ENCODE measurements at regions not wholly inside any gene's neighbourhood (a gene's known extent, or its start where the extent isn't known, plus 50 kb on each side); places are given as distances from the start of the nearest gene placed in this dataset.

- BruUV-seq (replicated peaks) = no TSS peak
- Histone ChIP-seq H2BK15ac (ENCODE audit: low read depth, low read length) (no peak overlapping the region), H2BK20ac (ENCODE audit: low read depth, low read length) (no peak overlapping the region), H2AK9ac (replicated peaks; ENCODE audit: low read depth, low read length, poor library complexity) (no peak overlapping the region), H3K9me3 (ENCODE audit: control insufficient read depth, insufficient read depth, low read length) (no peaks in the 10 kb centered on the region), H3K14ac (replicated peaks; ENCODE audit: low read depth, low read length) (no peak overlapping the region), H4K8ac (ENCODE audit: low read depth in 2 of 2, low read length in 2 of 2) (no peak overlapping the region), H2BK120ac (ENCODE audit: low read depth, low read length) (no peak overlapping the region), H3K27me3 (ENCODE audit: control insufficient read depth, insufficient read depth, low read length) (no peaks in the 10 kb centered on the region), H2AFZ (replicated peaks; ENCODE audit: low read length, poor library complexity) (no peak overlapping the region), H4K5ac (ENCODE audit: low read depth, low read length) (no peak overlapping the region), H4K20me1 (ENCODE audit: insufficient read depth, low read length) (no peaks in the 10 kb centered on the region), H2AK5ac (ENCODE audit: low read depth, low read length) (no peak overlapping the region), H4K91ac (ENCODE audit: insufficient read depth, low read depth, low read length) (no peak overlapping the region), H3K4ac (ENCODE audit: low read depth, low read length) (no peak overlapping the region), H3K4me1 (ENCODE audit: control insufficient read depth, insufficient read depth, low read length) (no peaks in the 10 kb centered on the region), H3K79me1 (ENCODE audit: low read depth in 1 of 2, low read length in 2 of 2) (no peaks in the 10 kb centered on the region), H2BK5ac (ENCODE audit: low read depth, low read length, poor library complexity, severe bottlenecking) (no peak overlapping the region), H3K9me1 (ENCODE audit: insufficient read depth, low read length) (no peaks in the 10 kb centered on the region), H3K36me3 (ENCODE audit: control insufficient read depth, insufficient read depth, low read length) (no peaks in the 10 kb centered on the region), H3K4me2 (ENCODE audit: low read depth, low read length) (no peak overlapping the region), H3K56ac (ENCODE audit: extremely low read depth, insufficient read depth, low read length) (no peak overlapping the region), H3K27ac (ENCODE audit: insufficient read depth, low read length) (no peak overlapping the region), H3K4me3 (ENCODE audit: insufficient read depth, low read depth, low read length) (no peak overlapping the region), H3K9ac (ENCODE audit: low read depth, low read length) (no peak overlapping the region), H3K18ac (ENCODE audit: low read depth, low read length) (no peak overlapping the region), H3K23ac (ENCODE audit: low read depth, low read length) (no peak overlapping the region)
- TF ChIP-seq MXI1 (IDR thresholded peaks at IDR 0.05; ENCODE audit: borderline replicate concordance, low read depth, low read length) (no peak), CHD1 (IDR thresholded peaks at IDR 0.05; ENCODE audit: low read depth, low read length) (no peak), BHLHE40 (IDR thresholded peaks at IDR 0.05; ENCODE audit: low read depth, low read length) (no peak), RAD21 (IDR thresholded peaks at IDR 0.05; ENCODE audit: low read length) (no peak), FOS (IDR thresholded peaks at IDR 0.05; ENCODE audit: low read depth, low read length) (no peak), MAFK (IDR thresholded peaks at IDR 0.05; ENCODE audit: low read depth, low read length) (no peak)
- dilution Hi-C loops (cut with HindIII; ENCODE audit: low sequenced_read_pairs, unreplicated experiment) (no loop called here), in situ Hi-C loops (cut with MboI; ENCODE audit: low sequenced_read_pairs) (no loop called here), intact Hi-C loops (cut with micrococcal nuclease) (no loop called here)
- POLR2A ChIA-PET (ENCODE audit: unreplicated experiment) = no interaction called here
- ATAC-seq (ENCODE audit: low read depth) (no peak), DNase-seq (no peak)
- CTCF ChIA-PET = interaction anchor here (0.8 kb wide), 1 partner anchor 46 kb away, joined by 3 read pairs; no protein-coding TSS in a partner anchor
- WGBS, 2 experiments (ENCODE audit: extremely low coverage in 2 of 2, insufficient read length in 1 of 2) = 73% methylated on average over 4 of the region's 22 CpGs; no CpG with 5 or more reads in 1 of the 2 experiments
Measured at GRCh38 chr16:51773071-51773890, 622.2 kb upstream of the SALL1 start.

Measured in IMR-90 (cell line).